ENCODE measurements at regions not wholly inside any gene's neighbourhood (a gene's known extent, or its start where the extent isn't known, plus 50 kb on each side); places are given as distances from the start of the nearest gene placed in this dataset.

- no peaks in the 10 kb centered on the region for H3F3A ChIP-seq (ENCODE audit: insufficient read depth, low read depth)
- H3K4me2 ChIP-seq: no peak overlapping the region
- no peaks in the 10 kb centered on the region for H3K4me1 ChIP-seq (replicated peaks; ENCODE audit: insufficient read depth)
- BruUV-seq (replicated peaks): no TSS peak
- no peaks in the 10 kb centered on the region for H4K20me1 ChIP-seq (ENCODE audit: insufficient read depth)
- no peaks in the 10 kb centered on the region for H3K9me3 ChIP-seq (ENCODE audit: insufficient read depth, low read depth)
- no peak overlapping the region for H3K4me3 ChIP-seq
- H3K36me3 ChIP-seq (ENCODE audit: low read depth): no peaks in the 10 kb centered on the region
- H3K27me3 ChIP-seq (ENCODE audit: insufficient read depth, low read depth): no peaks in the 10 kb centered on the region
- POLR2A ChIA-PET (ENCODE audit: unreplicated experiment): no interaction called here
- no peaks in the 10 kb centered on the region for H3K79me2 ChIP-seq (ENCODE audit: low read depth)
- no peak for DNase-seq
- CTCF ChIA-PET: no interaction called here
- TF ChIP-seq CTCF (conservative IDR thresholded peaks at IDR 0.05) (no peak), EZH2 (IDR thresholded peaks at IDR 0.05; ENCODE audit: low read depth) (no peak)
- H2AFZ ChIP-seq: no peak overlapping the region
- no peaks in the 10 kb centered on the region for H3K9me2 ChIP-seq (ENCODE audit: insufficient read depth)
- intact Hi-C loops (cut with micrococcal nuclease; ENCODE audit: unreplicated experiment): no loop called here
- no peak overlapping the region for H3K27ac ChIP-seq
Observed at GRCh38 chr2:145383961-145384360, 864.0 kb upstream of the ZEB2 start.

- Histone ChIP-seq H3F3A (ENCODE audit: insufficient read depth, low read depth) (no peaks in the 10 kb centered on the region), H3K27ac (no peak overlapping the region), H3K9me3 (ENCODE audit: insufficient read depth, low read depth) (no peaks in the 10 kb centered on the region), H3K27me3 (ENCODE audit: insufficient read depth, low read depth) (no peaks in the 10 kb centered on the region), H3K9me2 (ENCODE audit: insufficient read depth) (no peaks in the 10 kb centered on the region), H3K4me3 (no peak overlapping the region), H2AFZ (no peak overlapping the region), H4K20me1 (ENCODE audit: insufficient read depth) (no peaks in the 10 kb centered on the region), H3K4me2 (no peak overlapping the region), H3K4me1 (replicated peaks; ENCODE audit: insufficient read depth) (no peaks in the 10 kb centered on the region), H3K36me3 (ENCODE audit: low read depth) (no peaks in the 10 kb centered on the region), H3K79me2 (ENCODE audit: low read depth) (no peaks in the 10 kb centered on the region)
- ChIA-PET CTCF (no interaction called here), POLR2A (ENCODE audit: unreplicated experiment) (no interaction called here)
- BruUV-seq (replicated peaks): no TSS peak
- intact Hi-C loops (cut with micrococcal nuclease; ENCODE audit: unreplicated experiment): no loop called here
- TF ChIP-seq CTCF (conservative IDR thresholded peaks at IDR 0.05) (no peak), EZH2 (IDR thresholded peaks at IDR 0.05; ENCODE audit: low read depth) (no peak)
- peak; percentile 41 to 45 for DNase-seq
Observed at GRCh38 chr2:145380436-145381017, 860.6 kb upstream of the ZEB2 start.

- no TSS peak for BruUV-seq (replicated peaks)
- Histone ChIP-seq H3K27ac (no peak overlapping the region), H3K4me2 (no peak overlapping the region), H3K79me2 (ENCODE audit: low read depth) (no peaks in the 10 kb centered on the region), H3F3A (ENCODE audit: insufficient read depth, low read depth) (no peaks in the 10 kb centered on the region), H4K20me1 (ENCODE audit: insufficient read depth) (no peaks in the 10 kb centered on the region), H2AFZ (no peak overlapping the region), H3K36me3 (ENCODE audit: low read depth) (no peaks in the 10 kb centered on the region), H3K4me3 (no peak overlapping the region), H3K9me2 (ENCODE audit: insufficient read depth) (no peaks in the 10 kb centered on the region), H3K27me3 (ENCODE audit: insufficient read depth, low read depth) (no peaks in the 10 kb centered on the region), H3K9me3 (ENCODE audit: insufficient read depth, low read depth) (no peaks in the 10 kb centered on the region), H3K4me1 (replicated peaks; ENCODE audit: insufficient read depth) (no peaks in the 10 kb centered on the region)
- POLR2A ChIA-PET (ENCODE audit: unreplicated experiment): no interaction called here
- intact Hi-C loops (cut with micrococcal nuclease; ENCODE audit: unreplicated experiment): no loop called here
- CTCF ChIA-PET: no interaction called here
- no peak for DNase-seq
- no peak for TF ChIP-seq EZH2 (IDR thresholded peaks at IDR 0.05; ENCODE audit: low read depth)
- no peak for TF ChIP-seq CTCF (conservative IDR thresholded peaks at IDR 0.05)
Observed at GRCh38 chr2:145379934-145380333, 860.0 kb upstream of the ZEB2 start.
